Activated B cell treated with CpG ODN at 0.5 μM for 24 hours (primary cell): ENCODE measurements at regions not wholly inside any gene's neighbourhood (a gene's known extent, or its start where the extent isn't known, plus 50 kb on each side); places are given as distances from the start of the nearest gene placed in this dataset.

ENCODE experiments used
- ATAC-seq: fragments of 200-7000 bp; cut with Tn5 transposase; one replicate; pipeline ENCODE4 v1.10.0; 2021; ENCODE audit warnings: low read depth, mild to moderate bottlenecking, moderate library complexity
- CTCF ChIA-PET: fragments of 350-600 bp; sonication (Branson Sonifier 250); formaldehyde crosslinking; loops from one replicate; lab custom pipeline; 2021; ENCODE audit warnings: antibody characterized with exemption; lab: Charles Lee
- POLR2A ChIA-PET: fragments of 350-600 bp; sonication (Branson Sonifier 250); formaldehyde crosslinking; loops from one replicate; lab custom pipeline; 2021; ENCODE audit warnings: antibody characterized with exemption; lab: Charles Lee
- DNase-seq: peaks from one replicate; pipeline ENCODE4 v3.0.0; 2022
- H3K27ac Mint-ChIP-seq: one replicate; pipeline ENCODE4 v1.8.0; 2020; ENCODE audit warnings: mixed read lengths
- H3K27me3 Mint-ChIP-seq: one replicate; pipeline ENCODE4 v1.8.0; 2021; ENCODE audit warnings: mixed read lengths
- H3K36me3 Mint-ChIP-seq: one replicate; pipeline ENCODE4 v1.8.0; 2021; ENCODE audit warnings: low read depth, mixed read lengths
- H3K4me1 Mint-ChIP-seq: one replicate; pipeline ENCODE4 v1.8.0; 2021; ENCODE audit warnings: mixed read lengths
- H3K4me3 Mint-ChIP-seq: one replicate; pipeline ENCODE4 v1.8.0; 2020; ENCODE audit warnings: mild to moderate bottlenecking, mixed read lengths
- H3K9me3 Mint-ChIP-seq: one replicate; pipeline ENCODE4 v1.8.0; 2020; ENCODE audit warnings: mixed read lengths
- CTCF ChIP-seq: fragments of 200-600 bp; IDR thresholded peaks from one replicate; pipeline ENCODE4 v1.8.0; 2022; ENCODE audit warnings: antibody characterized with exemption, mild to moderate bottlenecking
- intact Hi-C: fragments of 100-400 bp; cut with micrococcal nuclease; formaldehyde crosslinking; loops from one replicate; pipeline ENCODE4 v1.15.1; 2024

GRCh38 chr12:97184127-97184773 lies 277.2 kb downstream of the NEDD1 start:
- CTCF ChIA-PET: no interaction called here
- H3K4me1 Mint-ChIP-seq: no peaks in the 10 kb centered on the region
- TF ChIP-seq CTCF: no peak
- POLR2A ChIA-PET: no interaction called here
- ATAC-seq (no peak), DNase-seq (no peak)
- peaks cover 7% of the 10 kb centered on the region for H3K27me3 Mint-ChIP-seq
- H3K9me3 Mint-ChIP-seq: no peaks in the 10 kb centered on the region
- no peak overlapping the region for H3K27ac Mint-ChIP-seq
- H3K36me3 Mint-ChIP-seq: no peaks in the 10 kb centered on the region
- H3K4me3 Mint-ChIP-seq: no peak overlapping the region
- intact Hi-C loops: no loop called here

GRCh38 chr12:97185567-97185966 lies 277.0 kb upstream of the RMST start:
- Mint-ChIP-seq H3K4me1 (no peaks in the 10 kb centered on the region), H3K4me3 (no peak overlapping the region), H3K27ac (no peak overlapping the region), H3K9me3 (no peaks in the 10 kb centered on the region), H3K36me3 (no peaks in the 10 kb centered on the region), H3K27me3 (peaks cover 7% of the 10 kb centered on the region)
- DNase-seq: no peak
- intact Hi-C loops: no loop called here
- ChIA-PET CTCF (no interaction called here), POLR2A (no interaction called here)
- no peak for ATAC-seq
- no peak for TF ChIP-seq CTCF

GRCh38 chr12:97194546-97194945 lies 268.1 kb upstream of the RMST start:
- Mint-ChIP-seq H3K4me1 (no peaks in the 10 kb centered on the region), H3K27me3 (no peaks in the 10 kb centered on the region), H3K27ac (no peak overlapping the region), H3K4me3 (no peak overlapping the region), H3K36me3 (no peaks in the 10 kb centered on the region), H3K9me3 (peaks cover 3% of the 10 kb centered on the region)
- no peak for TF ChIP-seq CTCF
- DNase-seq: no peak
- ChIA-PET CTCF (no interaction called here), POLR2A (no interaction called here)
- ATAC-seq: no peak
- intact Hi-C loops: no loop called here

- POLR2A ChIA-PET: no interaction called here
- Mint-ChIP-seq H3K36me3 (no peaks in the 10 kb centered on the region), H3K4me1 (no peaks in the 10 kb centered on the region), H3K9me3 (no peaks in the 10 kb centered on the region), H3K27me3 (no peaks in the 10 kb centered on the region), H3K27ac (no peak overlapping the region), H3K4me3 (no peak overlapping the region)
- no peak for DNase-seq
- no peak for TF ChIP-seq CTCF
- intact Hi-C loops: no loop called here
- ATAC-seq: no peak
- CTCF ChIA-PET: no interaction called here
Observed at GRCh38 chr12:97200181-97200580, 262.4 kb upstream of the RMST start.

- DNase-seq (no peak), ATAC-seq (no peak)
- ChIA-PET CTCF (no interaction called here), POLR2A (no interaction called here)
- peaks cover 3% of the 10 kb centered on the region for H3K9me3 Mint-ChIP-seq
- H3K27me3 Mint-ChIP-seq: no peaks in the 10 kb centered on the region
- H3K27ac Mint-ChIP-seq: no peak overlapping the region
- no peak for TF ChIP-seq CTCF
- no peaks in the 10 kb centered on the region for H3K4me1 Mint-ChIP-seq
- no peak overlapping the region for H3K4me3 Mint-ChIP-seq
- intact Hi-C loops: no loop called here
- H3K36me3 Mint-ChIP-seq: no peaks in the 10 kb centered on the region
Observed at GRCh38 chr12:97203408-97203807, 259.2 kb upstream of the RMST start.
